Common myeloid progenitor, CD34-positive (primary cell): ENCODE measurements at regions not wholly inside any gene's neighbourhood (a gene's known extent, or its start where the extent isn't known, plus 50 kb on each side); places are given as distances from the start of the nearest gene placed in this dataset.

Experiments
- CTCF ChIA-PET: fragments of 350-600 bp; sonication (Branson Sonifier 250); formaldehyde crosslinking; loops from one replicate; lab custom pipeline; 2021; ENCODE audit warnings: antibody characterized with exemption; lab: Charles Lee
- POLR2A ChIA-PET: fragments of 350-600 bp; sonication (Branson Sonifier 250); formaldehyde crosslinking; loops from one replicate; lab custom pipeline; 2021; ENCODE audit warnings: antibody characterized with exemption; lab: Charles Lee
- DNase-seq, 3 donors: peaks; one replicate each; pipeline versions ENCODE4 v3.0.0 to v3.0.0-alpha.2; 2013
- H3K27ac ChIP-seq, 2 experiments: 1 replicate in 1 of 2; 2 replicates in 1 of 2; pipeline ENCODE4 v1.7.0; 2013; ENCODE audit warnings: inconsistent platforms in 2 of 2, low read length in 2 of 2, mild to moderate bottlenecking in 2 of 2, low read depth in 1 of 2, moderate library complexity in 1 of 2; ENCODE audit not compliant: severe bottlenecking in 2 of 2, insufficient read depth in 1 of 2, poor library complexity in 1 of 2
- H3K27me3 ChIP-seq, 5 experiments: replicated peaks in 2 of 5; 1 replicate in 3 of 5; 2 replicates in 2 of 5; pipeline versions ENCODE4 v1.6.1 to v1.7.0; 2013; ENCODE audit warnings: low read length in 4 of 5, mild to moderate bottlenecking in 2 of 5, moderate library complexity in 2 of 5, inconsistent platforms in 1 of 5; ENCODE audit not compliant: insufficient read depth in 5 of 5, control insufficient read depth in 4 of 5
- H3K36me3 ChIP-seq, 4 experiments: 1 replicate in 2 of 4; 2 replicates in 2 of 4; pipeline versions ENCODE4 v1.6.1 to v1.7.0; 2013; ENCODE audit warnings: low read length in 3 of 4, control low read depth in 1 of 4, mild to moderate bottlenecking in 1 of 4; ENCODE audit not compliant: control insufficient read depth in 4 of 4, insufficient read depth in 4 of 4
- H3K4me1 ChIP-seq, 4 experiments: 1 replicate in 3 of 4; 2 replicates in 1 of 4; pipeline versions ENCODE4 v1.6.1 to v1.7.1; 2013; ENCODE audit warnings: low read length in 3 of 4, mild to moderate bottlenecking in 3 of 4, control low read depth in 1 of 4, inconsistent platforms in 1 of 4, moderate library complexity in 1 of 4; ENCODE audit not compliant: control insufficient read depth in 4 of 4, insufficient read depth in 4 of 4; ENCODE audit errors: control extremely low read depth in 1 of 4
- H3K4me3 ChIP-seq, 7 experiments: 1 replicate in 4 of 7; 2 replicates in 3 of 7; pipeline versions ENCODE4 v1.5.1 to v1.7.0; 2013; ENCODE audit warnings: mild to moderate bottlenecking in 7 of 7, low read length in 6 of 7, moderate library complexity in 6 of 7, inconsistent platforms in 2 of 7, low read depth in 2 of 7, control low read depth in 1 of 7; ENCODE audit not compliant: insufficient read depth in 4 of 7, control insufficient read depth in 1 of 7; ENCODE audit errors: extremely low read depth in 1 of 7
- H3K9me3 ChIP-seq, 5 experiments: 1 replicate in 4 of 5; 2 replicates in 1 of 5; pipeline versions ENCODE4 v1.6.1 to v1.7.1; 2013; ENCODE audit warnings: low read length in 4 of 5, mild to moderate bottlenecking in 2 of 5, inconsistent platforms in 1 of 5, low read depth in 1 of 5, moderate library complexity in 1 of 5; ENCODE audit not compliant: control insufficient read depth in 4 of 5, insufficient read depth in 2 of 5; ENCODE audit errors: control extremely low read depth in 1 of 5
- WGBS: methylation state at CpG from one replicate; pipeline ENCODE4 v1.1.5; 2013; ENCODE audit not compliant: insufficient coverage; 5-methylcytosine and 5-hydroxymethylcytosine counted together

- Histone ChIP-seq H3K9me3 (no peaks in the 10 kb centered on the region), H3K27ac (no peak overlapping the region), H3K4me1 (no peaks in the 10 kb centered on the region), H3K36me3 (no peaks in the 10 kb centered on the region), H3K27me3 (no peaks in the 10 kb centered on the region), H3K4me3 (no peak overlapping the region)
- POLR2A ChIA-PET: no interaction called here
- no CpG with 5 or more reads among the region's 2 CpGs for WGBS
- DNase-seq: no peak
- CTCF ChIA-PET: no interaction called here
Observed at GRCh38 chr4:27844376-27844775, 983.7 kb downstream of the STIM2 start.

GRCh38 chr4:27846951-27847350 is 986.3 kb downstream of the STIM2 start:
- H3K4me3 ChIP-seq: no peak overlapping the region
- DNase-seq: no peak
- no peaks in the 10 kb centered on the region for H3K36me3 ChIP-seq
- H3K9me3 ChIP-seq: no peaks in the 10 kb centered on the region
- ChIA-PET CTCF (no interaction called here), POLR2A (no interaction called here)
- H3K27ac ChIP-seq: no peak overlapping the region
- no CpG with 5 or more reads among the region's 1 CpG for WGBS
- H3K27me3 ChIP-seq: no peaks in the 10 kb centered on the region
- no peaks in the 10 kb centered on the region for H3K4me1 ChIP-seq

GRCh38 chr4:27861381-27861787 is 1000.7 kb downstream of the STIM2 start:
- Histone ChIP-seq H3K4me1 (no peaks in the 10 kb centered on the region), H3K36me3 (no peaks in the 10 kb centered on the region), H3K27me3 (no peaks in the 10 kb centered on the region), H3K4me3 (no peak overlapping the region), H3K9me3 (no peaks in the 10 kb centered on the region), H3K27ac (no peak overlapping the region)
- CTCF ChIA-PET: interaction anchor here (1.1 kb wide), 1 partner anchor 23 kb away, joined by 4 read pairs; no protein-coding TSS in a partner anchor
- POLR2A ChIA-PET: no interaction called here
- peak in 2 of 3 donors; percentile 2 to 10 for DNase-seq
- WGBS: 67% methylated on average over 1 of the region's 1 CpG

- CTCF ChIA-PET: no interaction called here
Observed at GRCh38 chr4:27861802-27862201, 1001.2 kb downstream of the STIM2 start.

GRCh38 chr4:27873596-27873995 is 1013.0 kb downstream of the STIM2 start:
- Histone ChIP-seq H3K9me3 (no peaks in the 10 kb centered on the region), H3K4me3 (no peak overlapping the region), H3K27me3 (no peaks in the 10 kb centered on the region), H3K36me3 (no peaks in the 10 kb centered on the region), H3K27ac (no peak overlapping the region), H3K4me1 (no peaks in the 10 kb centered on the region)
- ChIA-PET POLR2A (no interaction called here), CTCF (no interaction called here)
- DNase-seq: no peak

More at GRCh38 chr4:27861802-27862201, 1001.2 kb downstream of the STIM2 start:
- POLR2A ChIA-PET: no interaction called here
- WGBS: 60% methylated on average over 1 of the region's 5 CpGs
- Histone ChIP-seq H3K9me3 (no peaks in the 10 kb centered on the region), H3K4me1 (no peaks in the 10 kb centered on the region), H3K4me3 (no peak overlapping the region), H3K27ac (no peak overlapping the region), H3K27me3 (no peaks in the 10 kb centered on the region), H3K36me3 (no peaks in the 10 kb centered on the region)
- no peak for DNase-seq

- H3K4me1 ChIP-seq: no peaks in the 10 kb centered on the region
- H3K27ac ChIP-seq: no peak overlapping the region
- no peak for DNase-seq
- ChIA-PET CTCF (no interaction called here), POLR2A (no interaction called here)
- H3K4me3 ChIP-seq: no peak overlapping the region
- no peaks in the 10 kb centered on the region for H3K36me3 ChIP-seq
- H3K27me3 ChIP-seq: no peaks in the 10 kb centered on the region
- no peaks in the 10 kb centered on the region for H3K9me3 ChIP-seq
Observed at GRCh38 chr4:27881705-27882104, 1021.1 kb downstream of the STIM2 start.

- WGBS: 83% methylated on average over 1 of the region's 2 CpGs
- Histone ChIP-seq H3K4me1 (no peaks in the 10 kb centered on the region), H3K9me3 (no peaks in the 10 kb centered on the region), H3K27me3 (no peaks in the 10 kb centered on the region), H3K36me3 (no peaks in the 10 kb centered on the region), H3K27ac (no peak overlapping the region), H3K4me3 (no peak overlapping the region)
- no peak for DNase-seq
- POLR2A ChIA-PET: no interaction called here
- CTCF ChIA-PET: no interaction called here
Observed at GRCh38 chr4:27886120-27886519, 1025.5 kb downstream of the STIM2 start.
